ENCODE measurements at regions not wholly inside any gene's neighbourhood (a gene's known extent, or its start where the extent isn't known, plus 50 kb on each side); places are given as distances from the start of the nearest gene placed in this dataset.

DNA sequence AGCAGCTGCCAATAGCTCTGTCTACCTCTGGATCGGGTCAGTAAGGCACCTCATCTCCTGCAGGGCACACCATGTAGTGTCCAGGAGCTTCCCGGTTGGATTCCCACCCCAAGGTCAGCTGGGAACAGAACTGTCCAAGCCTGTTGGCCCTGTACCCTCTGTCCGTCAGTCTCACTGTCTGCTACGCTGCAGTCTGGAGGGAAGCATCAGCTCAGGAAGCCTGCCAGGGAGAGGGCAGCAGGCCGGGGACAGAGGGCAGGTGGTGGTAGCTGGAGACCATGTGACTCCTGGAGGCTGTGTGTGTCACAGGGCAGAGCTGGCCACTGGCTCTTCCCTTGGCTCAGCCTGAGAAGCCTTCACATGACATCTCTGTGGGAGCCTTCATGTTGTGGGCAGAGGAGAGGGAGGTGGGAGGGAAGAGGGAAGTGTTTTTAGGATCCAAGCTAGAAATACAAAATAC is 134.5 kb downstream of the SEC61B start:
- H3K27me3 ChIP-seq = peaks cover 0 to 12% (median 4%) of the 10 kb centered on the region in 7 donors
- no peaks in the 10 kb centered on the region for H3K9me3 ChIP-seq
- ATAC-seq = peak; percentile 47 to 83 (median 60)
- peak; percentile 53 to 64 for DNase-seq
- intact Hi-C loops (cut with DNase I) = loop anchor here in 8 of 10 donors (2.0 to 10.0 kb wide), 8 partner anchors 88 to 466 kb away; partner anchors contain the start of gene NR4A3 (in 5 of the 8)
- peaks cover 0 to 38% (median 12%) of the 10 kb centered on the region in 9 donors for H3K4me1 ChIP-seq
- TF ChIP-seq, protein P1, sequence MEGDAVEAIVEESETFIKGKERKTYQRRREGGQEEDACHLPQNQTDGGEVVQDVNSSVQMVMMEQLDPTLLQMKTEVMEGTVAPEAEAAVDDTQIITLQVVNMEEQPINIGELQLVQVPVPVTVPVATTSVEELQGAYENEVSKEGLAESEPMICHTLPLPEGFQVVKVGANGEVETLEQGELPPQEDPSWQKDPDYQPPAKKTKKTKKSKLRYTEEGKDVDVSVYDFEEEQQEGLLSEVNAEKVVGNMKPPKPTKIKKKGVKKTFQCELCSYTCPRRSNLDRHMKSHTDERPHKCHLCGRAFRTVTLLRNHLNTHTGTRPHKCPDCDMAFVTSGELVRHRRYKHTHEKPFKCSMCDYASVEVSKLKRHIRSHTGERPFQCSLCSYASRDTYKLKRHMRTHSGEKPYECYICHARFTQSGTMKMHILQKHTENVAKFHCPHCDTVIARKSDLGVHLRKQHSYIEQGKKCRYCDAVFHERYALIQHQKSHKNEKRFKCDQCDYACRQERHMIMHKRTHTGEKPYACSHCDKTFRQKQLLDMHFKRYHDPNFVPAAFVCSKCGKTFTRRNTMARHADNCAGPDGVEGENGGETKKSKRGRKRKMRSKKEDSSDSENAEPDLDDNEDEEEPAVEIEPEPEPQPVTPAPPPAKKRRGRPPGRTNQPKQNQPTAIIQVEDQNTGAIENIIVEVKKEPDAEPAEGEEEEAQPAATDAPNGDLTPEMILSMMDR (IDR thresholded peaks at IDR 0.05) = no peak
- 49 to 60% methylated on average over 5 of the region's 5 CpGs for WGBS, 2 donors
- no peak overlapping the region for H3K4me3 ChIP-seq
- no peaks in the 10 kb centered on the region for H3K36me3 ChIP-seq
- H3K27ac ChIP-seq = peak overlapping the region; percentile 50 to 88 (median 79)

DNA sequence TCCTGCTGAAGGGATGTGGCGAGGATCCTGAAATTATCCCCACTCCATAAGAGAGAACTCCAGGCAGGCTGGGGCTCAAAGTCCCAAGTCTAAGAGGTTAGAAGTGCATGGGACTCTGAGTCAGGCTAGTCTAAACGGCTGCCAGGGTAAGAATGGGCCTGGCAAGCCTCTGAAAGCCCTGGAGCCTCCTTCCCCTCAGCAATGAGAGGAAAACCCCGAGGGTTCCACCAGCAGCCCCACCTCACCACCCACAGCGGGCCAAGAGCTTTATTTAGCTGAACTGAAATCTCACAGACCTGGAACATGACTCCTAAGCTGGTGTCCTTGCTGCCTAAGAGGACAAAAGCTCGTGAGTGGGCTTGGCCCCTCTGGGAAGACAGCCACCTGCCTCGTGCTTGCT is 135.5 kb downstream of the SEC61B start:
- intact Hi-C loops (cut with DNase I) = loop anchor here in 8 of 10 donors (1.0 to 10.0 kb wide), 9 partner anchors 87 to 465 kb away; partner anchors contain the start of gene NR4A3 (in 5 of the 8)
- H3K4me3 ChIP-seq = no peak overlapping the region
- H3K27me3 ChIP-seq = peaks cover 0 to 15% (median 4%) of the 10 kb centered on the region in 7 donors
- peak; percentile 52 to 76 for DNase-seq
- H3K36me3 ChIP-seq = no peaks in the 10 kb centered on the region
- peaks cover 0 to 38% (median 12%) of the 10 kb centered on the region in 9 donors for H3K4me1 ChIP-seq
- peak; percentile 68 to 88 (median 85) for ATAC-seq
- peak overlapping the region; percentile 3 to 88 (median 80) for H3K27ac ChIP-seq
- H3K9me3 ChIP-seq = no peaks in the 10 kb centered on the region
- WGBS, 2 donors = 37 to 48% methylated on average over 6 of the region's 6 CpGs
- TF ChIP-seq, protein P1 (IDR thresholded peaks at IDR 0.05) = no peak

DNA sequence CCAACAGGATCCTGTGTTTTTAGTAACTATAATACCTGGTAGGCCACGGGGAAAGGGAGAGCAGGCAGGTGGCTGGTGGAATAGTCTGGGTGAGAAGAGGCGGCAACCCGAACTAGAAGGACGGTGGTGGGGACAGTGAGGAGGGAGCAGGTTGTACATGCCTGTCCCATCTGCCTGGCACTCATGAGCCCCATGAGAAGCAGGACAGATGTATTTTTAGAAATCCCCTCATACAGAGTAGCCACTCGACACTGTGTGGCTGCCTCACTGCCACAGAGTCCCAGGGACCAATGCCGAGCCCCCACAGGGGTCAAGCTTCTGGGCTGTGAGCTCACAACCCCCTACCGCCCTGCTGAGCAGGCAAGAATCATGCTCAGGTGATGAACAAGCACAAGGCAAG is 136.6 kb downstream of the SEC61B start:
- intact Hi-C loops (cut with DNase I) = loop anchor here in 7 of 10 donors (5.0 to 10.0 kb wide), 6 partner anchors 89 to 464 kb away; partner anchors contain the start of gene NR4A3 (in 3 of the 7)
- ATAC-seq = peak; percentile 44 to 87 (median 76)

DNA sequence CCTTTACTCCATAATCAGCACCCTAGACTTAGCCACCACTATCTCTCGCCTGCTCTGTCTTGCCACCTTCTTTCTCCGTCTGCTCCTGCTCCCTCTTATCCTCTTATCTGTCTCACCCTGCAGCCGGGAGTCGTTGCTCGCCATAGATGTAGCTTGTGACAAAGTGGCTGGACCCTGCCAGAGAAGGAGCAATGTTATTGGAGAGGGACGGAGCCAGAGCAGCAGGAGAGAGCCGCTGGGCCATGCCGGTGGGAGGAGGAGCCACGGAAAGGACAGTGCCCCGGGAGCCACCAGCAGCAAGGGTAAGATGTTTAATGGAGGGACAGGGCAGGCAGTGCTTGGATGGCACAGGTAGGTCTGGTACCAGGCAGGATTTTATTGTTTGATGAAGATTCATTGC is 137.3 kb downstream of the SEC61B start:
- Histone ChIP-seq H3K27ac (peak overlapping the region in 9 of 10 donors; percentile 3 to 88 (median 80)), H3K4me3 (peak overlapping the region in 1 of 10 donors; percentile 3), H3K27me3 (peaks cover 0 to 15% (median 4%) of the 10 kb centered on the region in 7 donors), H3K4me1 (peaks cover 0 to 38% (median 11%) of the 10 kb centered on the region in 9 donors), H3K9me3 (no peaks in the 10 kb centered on the region), H3K36me3 (no peaks in the 10 kb centered on the region)
- TF ChIP-seq, protein P1 (IDR thresholded peaks at IDR 0.05) = no peak
- no peak for DNase-seq
- peak in 4 of 8 donors; percentile 10 to 42 (median 28) for ATAC-seq
- 20 to 25% methylated on average over 10 of the region's 10 CpGs for WGBS, 2 donors
- intact Hi-C loops (cut with DNase I) = loop anchor here in 7 of 10 donors (5.0 to 10.0 kb wide), 6 partner anchors 88 to 463 kb away; partner anchors contain the start of gene NR4A3 (in 3 of the 7)

More for the DNA sequence above, 136.6 kb downstream of the SEC61B start:
- peak overlapping the region in 9 of 10 donors; percentile 3 to 88 (median 80) for H3K27ac ChIP-seq
- TF ChIP-seq, protein P1 (IDR thresholded peaks at IDR 0.05) = no peak
- no peaks in the 10 kb centered on the region for H3K9me3 ChIP-seq
- peaks cover 0 to 38% (median 11%) of the 10 kb centered on the region in 9 donors for H3K4me1 ChIP-seq
- peaks cover 0 to 15% (median 4%) of the 10 kb centered on the region in 7 donors for H3K27me3 ChIP-seq
- H3K36me3 ChIP-seq = no peaks in the 10 kb centered on the region
- DNase-seq = peak in 1 of 2 donors; percentile 25
- H3K4me3 ChIP-seq = no peak overlapping the region
- WGBS, 2 donors = 56 to 64% methylated on average over 7 of the region's 7 CpGs
